ENCODE measurements at regions not wholly inside any gene's neighbourhood (a gene's known extent, or its start where the extent isn't known, plus 50 kb on each side); places are given as distances from the start of the nearest gene placed in this dataset.

GRCh38 chr12:123058481-123058880 lies 78.0 kb downstream of the ARL6IP4 start:
- TF ChIP-seq CTCF (IDR thresholded peaks at IDR 0.05), result no peak
- TF ChIP-seq POLR2A (IDR thresholded peaks at IDR 0.05), result no peak
